ENCODE measurements at regions not wholly inside any gene's neighbourhood (a gene's known extent, or its start where the extent isn't known, plus 50 kb on each side); places are given as distances from the start of the nearest gene placed in this dataset.

GRCh38 chr5:165665735-165666400 lies 2160.4 kb downstream of the MAT2B start:
- no peak for ATAC-seq
- H3K27ac Mint-ChIP-seq = no peak overlapping the region
- Histone ChIP-seq H3K36me3 (ENCODE audit: control insufficient read depth, insufficient read depth, low read length) (no peaks in the 10 kb centered on the region), H3K4me3 (ENCODE audit: low read length) (no peak overlapping the region), H3K27me3 (ENCODE audit: control insufficient read depth, insufficient read depth, low read length) (no peaks in the 10 kb centered on the region), H3K27ac (ENCODE audit: low read length) (no peak overlapping the region), H3K9me3 (ENCODE audit: control insufficient read depth, insufficient read depth, low read length) (no peaks in the 10 kb centered on the region), H3K4me1 (ENCODE audit: control insufficient read depth, insufficient read depth, low read length) (no peaks in the 10 kb centered on the region)
- no peak overlapping the region for H3K4me3 Mint-ChIP-seq
- 93% methylated on average over 3 of the region's 3 CpGs for WGBS (ENCODE audit: insufficient coverage)
- H3K36me3 Mint-ChIP-seq = no peaks in the 10 kb centered on the region
- no peaks in the 10 kb centered on the region for H3K27me3 Mint-ChIP-seq (ENCODE audit: low read depth in 2 of 2)
- H3K9me3 Mint-ChIP-seq = peaks cover 9 to 10% of the 10 kb centered on the region in 2 donors
- TF ChIP-seq CTCF (IDR thresholded peaks at IDR 0.05) = no peak
- H3K4me1 Mint-ChIP-seq = no peaks in the 10 kb centered on the region
- intact Hi-C loops (cut with micrococcal nuclease) = no loop called here
- no peak for DNase-seq

- no peak for DNase-seq
- Mint-ChIP-seq H3K27ac (no peak overlapping the region), H3K4me3 (no peak overlapping the region), H3K4me1 (no peaks in the 10 kb centered on the region), H3K36me3 (no peaks in the 10 kb centered on the region), H3K27me3 (ENCODE audit: low read depth in 2 of 2) (no peaks in the 10 kb centered on the region), H3K9me3 (peaks cover 17 to 30% of the 10 kb centered on the region in 2 donors)
- Histone ChIP-seq H3K36me3 (ENCODE audit: control insufficient read depth, insufficient read depth, low read length) (no peaks in the 10 kb centered on the region), H3K27me3 (ENCODE audit: control insufficient read depth, insufficient read depth, low read length) (no peaks in the 10 kb centered on the region), H3K4me3 (ENCODE audit: low read length) (no peak overlapping the region), H3K27ac (ENCODE audit: low read length) (no peak overlapping the region), H3K9me3 (ENCODE audit: control insufficient read depth, insufficient read depth, low read length) (peaks cover 8% of the 10 kb centered on the region), H3K4me1 (ENCODE audit: control insufficient read depth, insufficient read depth, low read length) (no peaks in the 10 kb centered on the region)
- no peak for ATAC-seq
- intact Hi-C loops (cut with micrococcal nuclease) = no loop called here
- TF ChIP-seq CTCF (IDR thresholded peaks at IDR 0.05) = no peak
Observed at GRCh38 chr5:165673499-165673898, 2168.1 kb downstream of the MAT2B start.

GRCh38 chr5:165695796-165696195 lies 2190.4 kb downstream of the MAT2B start:
- no peaks in the 10 kb centered on the region for H3K27me3 Mint-ChIP-seq (ENCODE audit: low read depth in 2 of 2)
- H3K9me3 Mint-ChIP-seq = peaks cover 12 to 26% of the 10 kb centered on the region in 2 donors
- peaks cover 6% of the 10 kb centered on the region for H3K36me3 Mint-ChIP-seq
- no peaks in the 10 kb centered on the region for H3K27me3 ChIP-seq (ENCODE audit: control insufficient read depth, insufficient read depth, low read length)
- H3K27ac ChIP-seq (ENCODE audit: low read length) = no peak overlapping the region
- H3K36me3 ChIP-seq (ENCODE audit: control insufficient read depth, insufficient read depth, low read length) = no peaks in the 10 kb centered on the region
- H3K9me3 ChIP-seq (ENCODE audit: control insufficient read depth, insufficient read depth, low read length) = peaks cover 11% of the 10 kb centered on the region
- no peaks in the 10 kb centered on the region for H3K4me1 ChIP-seq (ENCODE audit: control insufficient read depth, insufficient read depth, low read length)
- no CpG with 5 or more reads among the region's 1 CpG for WGBS (ENCODE audit: insufficient coverage)
- no peak for TF ChIP-seq CTCF (IDR thresholded peaks at IDR 0.05)
- no peaks in the 10 kb centered on the region for H3K4me1 Mint-ChIP-seq
- intact Hi-C loops (cut with micrococcal nuclease) = no loop called here
- ATAC-seq (no peak), DNase-seq (no peak)
- H3K27ac Mint-ChIP-seq = no peak overlapping the region
- no peak overlapping the region for H3K4me3 ChIP-seq (ENCODE audit: low read length)
- no peak overlapping the region for H3K4me3 Mint-ChIP-seq

- Histone ChIP-seq H3K9me3 (ENCODE audit: control insufficient read depth, insufficient read depth, low read length) (no peaks in the 10 kb centered on the region), H3K4me1 (ENCODE audit: control insufficient read depth, insufficient read depth, low read length) (no peaks in the 10 kb centered on the region), H3K27me3 (ENCODE audit: control insufficient read depth, insufficient read depth, low read length) (no peaks in the 10 kb centered on the region), H3K27ac (ENCODE audit: low read length) (no peak overlapping the region), H3K36me3 (ENCODE audit: control insufficient read depth, insufficient read depth, low read length) (no peaks in the 10 kb centered on the region), H3K4me3 (ENCODE audit: low read length) (no peak overlapping the region)
- peaks cover 2% of the 10 kb centered on the region in 2 donors for H3K9me3 Mint-ChIP-seq
- intact Hi-C loops (cut with micrococcal nuclease) = no loop called here
- no peak for DNase-seq
- H3K36me3 Mint-ChIP-seq = no peaks in the 10 kb centered on the region
- no peak overlapping the region for H3K27ac Mint-ChIP-seq
- no peak overlapping the region for H3K4me3 Mint-ChIP-seq
- no peaks in the 10 kb centered on the region for H3K4me1 Mint-ChIP-seq
- no peak for TF ChIP-seq CTCF (IDR thresholded peaks at IDR 0.05)
- no peaks in the 10 kb centered on the region for H3K27me3 Mint-ChIP-seq (ENCODE audit: low read depth in 2 of 2)
- ATAC-seq = no peak
- 84% methylated on average over 1 of the region's 1 CpG for WGBS (ENCODE audit: insufficient coverage)
Observed at GRCh38 chr5:165705960-165706359, 2200.5 kb downstream of the MAT2B start.

Measured in natural killer cell (primary cell).